MM.1S (cell line): ENCODE measurements at regions not wholly inside any gene's neighbourhood (a gene's known extent, or its start where the extent isn't known, plus 50 kb on each side); places are given as distances from the start of the nearest gene placed in this dataset.
A peak's percentile ranks its signal among the peaks of the same experiment; 100 is the strongest.

Source experiments
- DNase-seq: peaks from one replicate; pipeline ENCODE4 v3.0.0-alpha.2; 2015
- H2AFZ ChIP-seq: fragments of 300-600 bp; sonication (generic); 2 replicates; pipeline ENCODE4 v1.6.0; 2016; ENCODE audit warnings: antibody characterized with exemption, low read length
- H3F3A ChIP-seq: fragments of 300-600 bp; sonication (generic); 2 replicates; pipeline ENCODE4 v1.6.1; 2016; ENCODE audit warnings: mild to moderate bottlenecking, antibody characterized with exemption, low read length, moderate library complexity, mixed read lengths; ENCODE audit not compliant: insufficient read depth
- H3K27ac ChIP-seq: fragments of 300-600 bp; sonication (generic); 2 replicates; pipeline ENCODE4 v1.5.1; 2016; ENCODE audit warnings: mild to moderate bottlenecking, low read length
- H3K27me3 ChIP-seq: fragments of 300-600 bp; sonication (generic); replicated peaks from 2 replicates; pipeline ENCODE4 v1.6.0; 2016; ENCODE audit warnings: low read length; ENCODE audit not compliant: insufficient read depth
- H3K36me3 ChIP-seq: fragments of 300-600 bp; sonication (generic); replicated peaks from 2 replicates; pipeline ENCODE4 v1.6.1; 2016; ENCODE audit warnings: mild to moderate bottlenecking, low read length, mixed read lengths; ENCODE audit not compliant: insufficient read depth
- H3K4me1 ChIP-seq: fragments of 300-600 bp; sonication (generic); 2 replicates; pipeline ENCODE4 v1.6.1; 2016; ENCODE audit warnings: low read length, mixed read lengths
- H3K4me2 ChIP-seq: fragments of 300-600 bp; sonication (generic); 2 replicates; pipeline ENCODE4 v1.6.0; 2016; ENCODE audit warnings: low read depth, low read length
- H3K4me3 ChIP-seq: fragments of 300-600 bp; sonication (generic); 2 replicates; pipeline ENCODE4 v1.5.1; 2016; ENCODE audit warnings: low read length, mixed read lengths
- H3K79me2 ChIP-seq: fragments of 300-600 bp; sonication (generic); 2 replicates; pipeline ENCODE4 v1.6.1; 2016; ENCODE audit warnings: mixed run types, low read length, mixed read lengths
- H3K9ac ChIP-seq: fragments of 300-600 bp; sonication (generic); 2 replicates; pipeline ENCODE4 v1.6.1; 2016; ENCODE audit warnings: low read length, mixed read lengths
- H3K9me2 ChIP-seq: fragments of 300-600 bp; sonication (generic); replicated peaks from 2 replicates; pipeline ENCODE4 v1.6.1; 2016; ENCODE audit warnings: mild to moderate bottlenecking, low read length, mixed read lengths; ENCODE audit not compliant: insufficient read depth
- H3K9me3 ChIP-seq: fragments of 300-600 bp; sonication (generic); replicated peaks from 2 replicates; pipeline ENCODE4 v1.6.1; 2016; ENCODE audit warnings: mild to moderate bottlenecking, low read length, mixed read lengths; ENCODE audit not compliant: insufficient read depth
- H4K20me1 ChIP-seq: fragments of 300-600 bp; sonication (generic); 2 replicates; pipeline ENCODE4 v1.6.1; 2016; ENCODE audit warnings: mild to moderate bottlenecking, low read length, moderate library complexity, mixed read lengths; ENCODE audit not compliant: insufficient read depth
- EZH2 ChIP-seq: fragments of 300-600 bp; sonication (generic); optimal IDR thresholded peaks from 2 replicates; pipeline ENCODE3; 2017; ENCODE audit warnings: low read depth, mild to moderate bottlenecking, antibody characterized with exemption, low read length, mixed read lengths
- EZH2phosphoT487 ChIP-seq: fragments of 300-600 bp; sonication (generic); IDR thresholded peaks from 2 replicates; pipeline ENCODE4 v1.6.1; 2018; ENCODE audit warnings: antibody characterized with exemption, low read length
- TF ChIP-seq, protein P1 (sequence below): fragments of 300-600 bp; sonication (generic); IDR thresholded peaks from 2 replicates; pipeline ENCODE4 v1.5.1; 2016; ENCODE audit warnings: antibody characterized with exemption, low read length, mixed read lengths

DNA sequence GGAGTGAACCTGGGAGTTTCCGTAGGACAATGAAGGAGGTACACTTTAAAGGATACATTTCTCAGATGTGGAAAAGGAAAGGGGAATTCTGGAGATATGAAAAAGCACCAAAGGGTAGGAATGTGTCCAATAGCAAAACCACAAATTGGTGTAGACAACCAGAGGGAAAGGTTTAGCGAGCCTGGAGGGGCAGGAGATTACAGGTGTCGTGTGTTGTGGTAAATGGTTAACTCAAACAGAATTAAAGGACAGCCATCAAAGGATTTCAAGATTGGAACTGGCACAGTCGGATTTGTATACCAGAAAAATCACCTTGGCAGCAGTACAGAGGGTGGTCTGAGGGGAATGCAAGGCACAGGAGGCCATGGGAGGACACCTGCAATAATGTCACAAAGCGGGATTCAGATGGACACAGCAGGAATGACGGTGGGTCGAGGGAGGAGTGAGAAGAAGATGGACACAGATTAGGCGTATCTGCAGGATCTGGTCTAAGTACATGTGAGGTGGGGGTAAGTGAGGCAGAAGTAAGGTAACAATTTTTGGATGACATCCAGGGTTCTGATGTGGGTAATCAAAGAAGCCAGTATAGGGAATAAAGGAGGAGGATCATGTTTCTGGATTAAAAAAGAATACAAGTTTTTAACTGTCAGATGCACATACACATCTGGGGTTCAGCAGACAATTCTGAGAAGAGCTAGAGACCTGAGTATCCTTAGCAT lies 361.6 kb downstream of the KLF12 start:
- Histone ChIP-seq H3K4me1 (no peaks in the 10 kb centered on the region), H3K9me3 (no peaks in the 10 kb centered on the region), H3K36me3 (no peaks in the 10 kb centered on the region), H4K20me1 (no peaks in the 10 kb centered on the region), H3K27me3 (no peaks in the 10 kb centered on the region), H2AFZ (no peak overlapping the region), H3K9ac (no peak overlapping the region), H3K79me2 (no peaks in the 10 kb centered on the region), H3K27ac (no peak overlapping the region), H3K4me2 (no peak overlapping the region), H3K4me3 (no peak overlapping the region), H3F3A (no peaks in the 10 kb centered on the region), H3K9me2 (no peaks in the 10 kb centered on the region)
- TF ChIP-seq EZH2 (no peak), EZH2phosphoT487 (no peak)
- TF ChIP-seq, protein P1, sequence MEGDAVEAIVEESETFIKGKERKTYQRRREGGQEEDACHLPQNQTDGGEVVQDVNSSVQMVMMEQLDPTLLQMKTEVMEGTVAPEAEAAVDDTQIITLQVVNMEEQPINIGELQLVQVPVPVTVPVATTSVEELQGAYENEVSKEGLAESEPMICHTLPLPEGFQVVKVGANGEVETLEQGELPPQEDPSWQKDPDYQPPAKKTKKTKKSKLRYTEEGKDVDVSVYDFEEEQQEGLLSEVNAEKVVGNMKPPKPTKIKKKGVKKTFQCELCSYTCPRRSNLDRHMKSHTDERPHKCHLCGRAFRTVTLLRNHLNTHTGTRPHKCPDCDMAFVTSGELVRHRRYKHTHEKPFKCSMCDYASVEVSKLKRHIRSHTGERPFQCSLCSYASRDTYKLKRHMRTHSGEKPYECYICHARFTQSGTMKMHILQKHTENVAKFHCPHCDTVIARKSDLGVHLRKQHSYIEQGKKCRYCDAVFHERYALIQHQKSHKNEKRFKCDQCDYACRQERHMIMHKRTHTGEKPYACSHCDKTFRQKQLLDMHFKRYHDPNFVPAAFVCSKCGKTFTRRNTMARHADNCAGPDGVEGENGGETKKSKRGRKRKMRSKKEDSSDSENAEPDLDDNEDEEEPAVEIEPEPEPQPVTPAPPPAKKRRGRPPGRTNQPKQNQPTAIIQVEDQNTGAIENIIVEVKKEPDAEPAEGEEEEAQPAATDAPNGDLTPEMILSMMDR: no peak
- no peak for DNase-seq

DNA sequence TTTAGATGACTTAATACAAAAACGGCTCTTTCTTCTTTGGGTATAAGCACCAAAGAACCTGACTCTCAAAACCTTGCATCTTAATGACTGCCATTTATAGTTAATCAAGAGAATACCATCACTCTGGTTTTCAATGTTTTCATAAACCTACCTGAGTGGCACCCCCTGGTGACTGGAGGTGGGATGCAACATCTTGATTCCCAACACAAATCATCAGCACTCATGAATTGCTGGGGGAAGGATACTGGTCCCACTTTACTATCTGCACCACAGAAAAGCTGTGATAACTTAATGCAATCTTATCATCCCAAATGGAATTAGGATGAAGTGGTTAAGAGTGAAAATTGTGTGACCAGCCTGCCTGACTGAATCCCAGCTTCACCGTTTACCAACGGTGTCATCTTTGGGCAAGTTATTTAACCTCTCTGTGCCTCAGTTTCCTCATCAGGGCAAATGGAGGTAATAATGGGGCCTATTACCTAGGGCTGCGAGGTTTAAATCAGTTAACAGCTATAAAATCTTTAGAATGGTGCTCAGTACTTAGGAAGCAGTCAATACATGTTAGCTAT lies 366.4 kb downstream of the KLF12 start:
- H3K27me3 ChIP-seq: no peaks in the 10 kb centered on the region
- no peaks in the 10 kb centered on the region for H3K79me2 ChIP-seq
- H2AFZ ChIP-seq: no peak overlapping the region
- no peaks in the 10 kb centered on the region for H3K9me3 ChIP-seq
- H3K9me2 ChIP-seq: no peaks in the 10 kb centered on the region
- no peak overlapping the region for H3K9ac ChIP-seq
- H3K4me3 ChIP-seq: no peak overlapping the region
- no peaks in the 10 kb centered on the region for H4K20me1 ChIP-seq
- H3K4me2 ChIP-seq: no peak overlapping the region
- TF ChIP-seq EZH2: no peak
- TF ChIP-seq EZH2phosphoT487: no peak
- TF ChIP-seq, protein P1: peak; percentile 42
- no peak overlapping the region for H3K27ac ChIP-seq
- no peaks in the 10 kb centered on the region for H3F3A ChIP-seq
- no peaks in the 10 kb centered on the region for H3K36me3 ChIP-seq
- H3K4me1 ChIP-seq: no peaks in the 10 kb centered on the region
- no peak for DNase-seq

DNA sequence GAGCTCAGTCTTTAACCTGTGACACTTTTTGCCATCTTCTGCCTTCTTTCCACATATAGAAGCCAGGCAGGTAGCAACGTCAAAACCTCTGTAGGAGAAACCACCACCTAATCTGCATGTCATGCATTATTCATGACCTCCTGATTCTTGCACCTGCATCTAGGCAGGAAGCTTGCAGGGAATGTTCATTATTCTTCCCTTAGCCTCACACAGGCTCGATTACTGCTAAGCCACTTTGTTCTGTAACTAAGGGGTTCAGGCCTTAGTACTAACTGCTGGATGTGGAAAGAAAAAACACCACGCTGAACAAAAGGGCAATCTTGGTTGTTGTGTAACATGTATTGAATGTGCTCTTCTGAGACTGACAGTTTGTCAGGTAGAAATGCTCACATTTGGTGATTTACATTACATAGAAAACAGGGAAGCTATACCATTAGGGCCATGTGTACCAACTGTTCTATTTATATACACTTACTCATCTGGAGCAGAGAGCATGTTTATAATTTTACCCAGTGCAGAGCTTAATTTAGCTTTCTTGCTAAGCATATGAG lies 366.9 kb downstream of the KLF12 start:
- H3K27me3 ChIP-seq: no peaks in the 10 kb centered on the region

More for the DNA sequence above, 366.9 kb downstream of the KLF12 start:
- Histone ChIP-seq H3K9me3 (no peaks in the 10 kb centered on the region), H3K9me2 (no peaks in the 10 kb centered on the region), H3K79me2 (no peaks in the 10 kb centered on the region), H3K9ac (no peak overlapping the region), H3K4me2 (no peak overlapping the region), H3K27ac (no peak overlapping the region), H2AFZ (no peak overlapping the region), H3K36me3 (no peaks in the 10 kb centered on the region), H3K4me1 (no peaks in the 10 kb centered on the region), H3K4me3 (no peak overlapping the region), H4K20me1 (no peaks in the 10 kb centered on the region), H3F3A (no peaks in the 10 kb centered on the region)
- TF ChIP-seq, protein P1: no peak
- no peak for TF ChIP-seq EZH2
- no peak for TF ChIP-seq EZH2phosphoT487
- no peak for DNase-seq
